ENCODE measurements at regions not wholly inside any gene's neighbourhood (a gene's known extent, or its start where the extent isn't known, plus 50 kb on each side); places are given as distances from the start of the nearest gene placed in this dataset.
A peak's percentile ranks its signal among the peaks of the same experiment; 100 is the strongest.

DNA sequence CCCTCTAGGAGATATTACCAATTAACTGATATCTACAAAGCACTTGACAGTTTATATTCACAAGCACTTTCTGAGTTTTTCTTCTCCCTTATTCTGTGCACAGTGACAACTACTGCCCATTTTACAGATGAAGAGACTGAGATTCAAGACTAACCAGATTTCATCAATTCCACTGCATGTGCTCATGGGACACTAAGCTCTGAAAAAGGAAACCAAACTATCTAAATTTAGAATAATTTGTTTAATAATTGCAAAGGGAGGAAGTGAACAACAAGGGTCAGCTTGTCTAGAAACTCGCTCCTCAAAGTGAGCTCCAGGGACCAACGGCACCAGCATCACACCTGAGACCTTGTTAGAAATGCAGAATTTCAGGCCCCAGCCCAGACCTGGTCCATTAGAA, 50.8 kb upstream of the MYLIP start:
- no peak for DNase-seq
- TF ChIP-seq GATA1 (IDR thresholded peaks at IDR 0.05; ENCODE audit: low read depth, low read length) (no peak), POLR2A (IDR thresholded peaks at IDR 0.05; ENCODE audit: low read length) (no peak)

DNA sequence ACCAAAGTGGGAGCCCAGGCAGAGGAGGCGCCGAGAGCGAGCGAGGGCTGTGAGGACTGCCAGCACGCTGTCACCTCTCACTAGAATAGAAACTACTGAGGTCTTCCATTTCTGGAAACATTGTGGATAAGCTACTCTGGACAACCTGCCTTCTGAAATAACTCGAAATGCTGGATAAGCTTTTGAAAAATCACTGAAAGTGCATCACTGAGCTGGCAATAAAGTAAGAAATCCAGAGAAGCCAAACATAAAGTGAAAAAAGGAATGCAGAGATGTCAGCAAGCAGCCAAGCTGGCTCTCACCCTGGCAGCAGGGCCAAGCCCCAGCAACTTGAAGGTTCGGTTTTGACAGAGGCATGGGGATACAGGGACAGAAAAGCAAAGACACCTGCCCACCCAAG, 59.2 kb upstream of the MYLIP start:
- TF ChIP-seq POLR2A (IDR thresholded peaks at IDR 0.05; ENCODE audit: low read length) (no peak), GATA1 (IDR thresholded peaks at IDR 0.05; ENCODE audit: low read depth, low read length) (no peak)
- DNase-seq, result no peak

DNA sequence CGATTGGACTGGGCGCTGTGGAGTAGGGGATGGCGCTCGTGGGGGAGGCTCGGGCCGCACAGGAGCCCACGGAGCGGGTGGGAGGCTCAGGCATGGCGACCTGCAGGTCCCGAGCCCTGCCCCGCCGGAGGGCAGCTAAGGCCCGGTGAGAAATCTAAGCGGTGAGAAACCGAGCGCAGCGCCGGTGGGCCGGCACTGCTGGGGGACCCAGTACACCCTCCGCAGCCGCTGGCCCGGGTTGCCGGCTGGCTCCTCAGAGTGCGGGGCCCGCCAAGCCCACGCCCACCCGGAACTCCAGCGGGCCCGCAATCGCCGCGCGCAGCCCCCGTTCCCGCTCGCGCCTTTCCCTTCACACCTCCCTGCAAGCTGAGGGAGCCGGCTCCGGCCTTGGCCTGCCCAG, 59.7 kb upstream of the MYLIP start:
- TF ChIP-seq POLR2A (IDR thresholded peaks at IDR 0.05; ENCODE audit: low read length) (no peak), GATA1 (IDR thresholded peaks at IDR 0.05; ENCODE audit: low read depth, low read length) (no peak)
- no peak for DNase-seq

DNA sequence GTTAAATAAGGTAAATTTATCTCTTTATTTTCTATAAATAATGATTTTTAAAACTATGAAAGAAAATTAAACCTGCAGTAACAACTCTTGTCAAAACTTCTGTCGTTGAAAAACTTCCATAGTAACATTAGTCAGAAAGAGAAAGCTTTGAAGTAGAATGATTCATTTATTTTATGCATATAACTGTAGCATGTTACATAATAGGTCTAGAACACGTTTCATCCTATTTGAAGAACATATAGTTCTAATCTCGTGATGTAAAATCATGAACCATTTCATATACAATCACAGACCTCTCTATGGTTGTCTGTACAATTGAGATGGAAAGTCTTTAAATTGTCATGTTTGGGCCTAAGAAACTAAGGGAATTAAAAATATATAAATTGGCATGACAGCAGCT, 61.3 kb upstream of the MYLIP start:
- no peak for TF ChIP-seq GATA1 (IDR thresholded peaks at IDR 0.05; ENCODE audit: low read depth, low read length)

DNA sequence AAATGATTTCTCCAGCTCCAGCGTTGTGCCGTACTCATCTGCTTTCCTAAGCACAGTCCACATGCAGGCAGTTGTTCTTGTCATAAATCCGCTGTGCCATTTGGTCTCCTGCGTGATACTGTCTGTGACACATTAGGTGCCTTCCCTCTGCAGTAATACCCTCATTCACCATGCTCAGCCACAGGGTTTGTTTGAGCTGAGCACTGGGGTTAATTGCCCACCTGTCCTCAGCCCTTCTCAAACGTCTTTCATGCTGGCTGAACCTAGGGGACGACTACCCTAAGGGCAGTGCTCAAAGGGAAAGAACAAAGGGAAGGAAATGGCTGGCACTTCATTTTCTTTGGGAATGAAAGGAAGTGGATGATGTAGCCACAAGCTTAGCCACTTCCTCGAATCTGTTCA, 64.2 kb upstream of the MYLIP start:
- TF ChIP-seq GATA1 (IDR thresholded peaks at IDR 0.05; ENCODE audit: low read depth, low read length), result no peak
- TF ChIP-seq POLR2A (IDR thresholded peaks at IDR 0.05; ENCODE audit: low read length), result no peak
- no peak for DNase-seq

More for the DNA sequence above, 61.3 kb upstream of the MYLIP start:
- DNase-seq, result no peak

DNA sequence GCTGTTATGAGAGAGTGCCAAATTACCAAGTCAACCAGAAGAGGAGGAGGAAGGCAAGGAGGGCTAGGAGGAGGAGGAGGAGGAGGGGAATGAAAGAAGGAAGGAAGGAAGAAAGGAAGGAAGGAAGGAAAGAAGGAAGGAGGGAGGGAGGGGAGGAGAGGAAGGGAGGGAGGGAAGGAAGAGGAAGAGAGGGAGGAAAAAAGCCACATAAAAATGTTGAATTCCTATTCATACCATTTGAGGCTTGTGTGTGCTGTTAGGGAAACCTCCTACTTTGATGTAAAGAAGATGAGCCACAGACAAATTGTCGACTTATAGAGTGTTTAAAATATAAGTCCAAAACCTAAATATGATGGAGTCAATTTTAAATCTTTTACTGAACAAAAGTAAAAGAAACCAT, 65.3 kb upstream of the MYLIP start:
- no peak for DNase-seq
- no peak for TF ChIP-seq POLR2A (IDR thresholded peaks at IDR 0.05; ENCODE audit: low read length)
- no peak for TF ChIP-seq GATA1 (IDR thresholded peaks at IDR 0.05; ENCODE audit: low read depth, low read length)

DNA sequence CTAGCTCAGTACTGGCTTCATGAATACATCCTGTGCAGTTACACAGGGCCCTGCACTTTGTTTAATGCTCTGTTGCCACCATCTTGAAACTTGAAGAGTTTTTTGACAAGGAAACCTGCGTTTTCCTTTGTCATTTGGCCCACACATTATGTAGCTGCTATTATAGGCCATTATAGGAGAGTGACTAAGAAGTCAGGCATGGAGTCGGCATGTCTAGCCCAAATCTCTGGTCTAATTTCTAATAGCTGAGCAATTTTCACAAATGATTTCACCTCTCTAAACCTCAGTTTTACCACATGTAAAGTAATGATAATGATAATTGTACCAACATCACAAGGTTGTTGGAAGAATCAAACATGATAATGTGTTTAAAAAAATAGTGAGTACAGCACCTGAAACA, 67.1 kb upstream of the MYLIP start:
- TF ChIP-seq POLR2A (IDR thresholded peaks at IDR 0.05; ENCODE audit: low read length) (no peak), GATA1 (IDR thresholded peaks at IDR 0.05; ENCODE audit: low read depth, low read length) (no peak)
- DNase-seq, result no peak

DNA sequence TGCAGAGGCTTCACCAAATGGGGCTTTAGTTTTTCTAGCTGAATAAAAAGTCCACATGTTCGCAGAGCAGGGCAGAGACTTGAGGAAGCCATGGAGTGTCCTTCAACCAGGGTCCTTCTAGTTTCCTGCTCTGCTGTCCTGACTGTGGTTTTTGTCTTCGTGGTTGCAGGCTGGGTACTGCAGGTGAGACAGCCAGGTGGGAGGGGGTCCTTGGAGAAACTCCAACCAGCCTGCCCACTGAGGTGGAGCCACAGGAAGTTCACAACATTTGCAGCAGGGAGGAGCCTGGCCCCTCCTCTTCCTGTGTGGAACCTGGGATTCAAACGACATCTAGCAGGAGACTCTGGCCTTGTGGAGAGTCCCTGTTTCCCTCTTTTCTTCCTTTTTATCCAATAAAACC, 68.8 kb upstream of the MYLIP start:
- DNase-seq, result no peak
- TF ChIP-seq POLR2A (IDR thresholded peaks at IDR 0.05; ENCODE audit: low read length) (no peak), GATA1 (IDR thresholded peaks at IDR 0.05; ENCODE audit: low read depth, low read length) (no peak)

DNA sequence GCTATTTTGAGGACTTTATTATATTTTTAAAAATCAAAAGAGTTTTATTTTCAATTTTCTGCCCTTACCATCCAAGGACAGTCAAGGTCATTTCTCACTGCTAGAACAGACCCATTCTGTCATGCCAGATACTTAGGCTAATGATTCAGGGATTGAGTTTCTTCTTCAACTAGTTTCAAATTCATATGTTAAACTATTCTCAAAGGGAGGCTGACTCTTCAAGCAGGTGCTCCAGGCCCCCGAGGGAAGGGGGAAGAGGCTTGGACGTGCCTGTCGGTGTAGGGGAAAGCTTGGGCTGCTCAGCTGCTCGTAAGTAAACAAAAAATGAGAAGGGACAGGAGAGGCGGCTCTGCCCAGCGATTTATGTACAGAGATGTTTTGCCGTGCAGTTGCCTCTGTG, 69.4 kb upstream of the MYLIP start:
- no peak for TF ChIP-seq GATA1 (IDR thresholded peaks at IDR 0.05; ENCODE audit: low read depth, low read length)
- no peak for TF ChIP-seq POLR2A (IDR thresholded peaks at IDR 0.05; ENCODE audit: low read length)
- no peak for DNase-seq

DNA sequence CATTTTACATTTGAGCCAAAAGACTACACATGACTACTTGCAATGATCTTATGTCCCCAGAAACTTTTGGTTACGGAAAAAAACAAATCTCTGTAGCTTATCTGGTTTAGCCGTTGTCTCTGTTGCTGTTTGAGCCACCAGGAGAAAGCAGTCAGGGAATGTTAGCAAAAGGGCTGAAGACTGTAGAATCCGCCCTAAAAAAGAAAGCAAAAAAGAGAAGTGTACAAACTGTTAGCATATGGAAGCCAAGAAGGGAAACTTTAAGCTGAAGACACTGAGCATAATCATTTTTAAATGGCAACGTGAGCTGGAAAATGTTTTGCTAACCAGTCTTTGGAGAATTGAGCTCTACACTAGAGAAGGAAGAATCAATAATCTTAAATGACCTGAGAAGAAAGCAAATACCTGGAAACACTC, 69.9 kb upstream of the MYLIP start:
- TF ChIP-seq GATA1 (IDR thresholded peaks at IDR 0.05; ENCODE audit: low read depth, low read length), result no peak
- TF ChIP-seq POLR2A (IDR thresholded peaks at IDR 0.05; ENCODE audit: low read length), result no peak
- DNase-seq, result no peak

DNA sequence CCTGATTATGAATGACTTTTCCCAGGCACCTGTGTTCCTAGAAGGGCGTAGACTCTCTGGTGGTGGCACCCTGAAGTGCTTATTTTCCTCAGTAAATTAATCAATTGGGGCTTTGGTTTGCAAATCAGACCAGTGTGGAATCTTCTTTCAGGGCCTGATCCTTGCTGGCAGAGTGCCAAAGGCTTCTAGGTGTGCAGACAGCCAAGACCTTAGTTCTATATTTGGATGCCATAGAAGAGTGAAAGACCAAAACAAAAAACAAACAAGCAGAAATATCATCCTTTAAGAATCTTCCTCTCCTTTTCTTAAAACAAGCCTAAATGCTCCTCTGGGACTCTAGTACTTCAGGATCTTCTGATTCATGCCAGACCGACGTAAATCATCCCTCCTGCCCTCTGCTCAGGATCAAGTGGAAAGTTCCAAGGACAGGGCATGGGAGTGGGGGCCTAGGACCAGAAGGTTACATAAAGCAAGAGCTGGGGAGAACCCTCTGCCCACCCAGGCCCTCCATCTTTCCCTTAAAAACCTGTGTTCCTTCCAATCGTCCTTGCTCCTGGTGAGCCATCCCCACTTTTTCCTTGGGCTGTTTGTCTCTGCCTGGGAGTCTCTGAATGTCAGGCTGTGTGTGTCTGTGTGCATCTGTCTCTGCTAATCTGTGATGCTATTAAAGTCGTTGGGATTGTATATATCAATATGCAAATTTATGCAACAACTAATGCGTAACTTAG, 70.5 kb upstream of the MYLIP start:
- DNase-seq, result peak in 1 of 2 experiments; percentile 15
- TF ChIP-seq GATA1 (IDR thresholded peaks at IDR 0.05; ENCODE audit: low read depth, low read length), result no peak
- TF ChIP-seq POLR2A (IDR thresholded peaks at IDR 0.05; ENCODE audit: low read length), result no peak

DNA sequence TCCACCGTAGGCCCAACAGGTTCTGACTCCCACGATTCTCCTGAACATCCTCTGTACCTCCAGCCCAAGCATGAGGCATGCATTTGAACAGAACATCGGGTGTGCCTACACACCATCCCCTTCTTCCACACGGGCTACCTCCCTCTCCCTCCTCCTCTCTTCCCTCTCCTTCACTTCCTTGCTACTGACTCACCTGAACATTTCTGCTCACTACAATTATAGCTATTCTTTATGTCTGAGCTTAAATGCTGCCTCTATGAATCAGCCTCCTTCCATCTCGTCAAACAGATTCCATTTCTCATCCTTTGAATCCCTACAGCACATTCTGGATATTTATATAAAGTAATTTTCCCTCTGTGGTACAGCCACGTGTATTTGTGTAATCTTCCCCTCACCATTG, 71.4 kb upstream of the MYLIP start:
- no peak for DNase-seq
- TF ChIP-seq GATA1 (IDR thresholded peaks at IDR 0.05; ENCODE audit: low read depth, low read length) (no peak), POLR2A (IDR thresholded peaks at IDR 0.05; ENCODE audit: low read length) (no peak)

DNA sequence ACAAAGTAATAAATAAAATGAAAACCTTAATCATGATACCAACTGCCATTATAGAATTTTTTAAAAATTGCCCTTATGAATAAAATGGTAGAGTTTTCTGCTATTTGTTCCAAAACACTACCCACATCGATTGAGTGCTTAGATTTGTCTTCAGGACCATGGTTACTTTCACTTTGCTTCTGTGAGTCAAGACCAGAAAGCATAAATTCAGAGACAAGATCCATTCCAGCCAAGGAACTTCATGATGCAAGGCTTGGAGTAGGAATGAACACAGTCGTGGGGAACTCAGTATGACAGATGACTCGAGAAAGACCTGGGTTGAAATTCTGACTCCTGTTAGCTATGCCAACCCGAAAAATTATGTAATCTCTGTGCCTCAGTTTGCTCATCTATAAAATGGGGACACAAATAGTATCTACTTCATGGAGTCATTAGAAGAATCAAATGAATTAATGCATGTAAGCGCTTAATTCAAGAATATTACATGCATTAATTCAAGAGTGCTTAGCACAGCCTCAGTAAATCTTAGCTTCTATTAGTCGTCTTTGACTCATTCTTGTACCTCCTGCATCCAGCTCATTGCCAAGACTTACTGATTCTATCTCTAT, 72.5 kb upstream of the MYLIP start:
- DNase-seq, result no peak

DNA sequence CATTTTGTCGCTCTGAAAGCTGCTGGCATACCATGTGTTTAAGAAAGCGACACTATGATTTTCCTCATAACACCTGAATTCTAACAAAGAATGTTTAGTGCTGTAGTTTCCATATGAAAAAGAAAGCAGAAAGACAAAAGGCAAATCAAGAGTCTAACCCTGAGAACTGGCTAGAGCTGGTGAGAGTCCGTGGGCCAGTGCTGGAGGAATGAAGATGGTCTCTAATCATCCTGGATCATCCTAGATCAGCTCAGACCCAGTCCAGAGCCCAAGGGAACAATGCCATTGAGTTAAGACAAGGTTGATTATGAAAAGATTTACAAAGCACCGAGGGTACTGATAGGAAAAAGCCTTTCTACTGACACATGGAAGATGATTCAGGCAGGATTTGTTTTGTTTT, 73.0 kb upstream of the MYLIP start:
- TF ChIP-seq GATA1 (IDR thresholded peaks at IDR 0.05; ENCODE audit: low read depth, low read length) (no peak), POLR2A (IDR thresholded peaks at IDR 0.05; ENCODE audit: low read length) (no peak)
- no peak for DNase-seq

More for the DNA sequence above, 72.5 kb upstream of the MYLIP start:
- no peak for TF ChIP-seq POLR2A (IDR thresholded peaks at IDR 0.05; ENCODE audit: low read length)
- no peak for TF ChIP-seq GATA1 (IDR thresholded peaks at IDR 0.05; ENCODE audit: low read depth, low read length)

DNA sequence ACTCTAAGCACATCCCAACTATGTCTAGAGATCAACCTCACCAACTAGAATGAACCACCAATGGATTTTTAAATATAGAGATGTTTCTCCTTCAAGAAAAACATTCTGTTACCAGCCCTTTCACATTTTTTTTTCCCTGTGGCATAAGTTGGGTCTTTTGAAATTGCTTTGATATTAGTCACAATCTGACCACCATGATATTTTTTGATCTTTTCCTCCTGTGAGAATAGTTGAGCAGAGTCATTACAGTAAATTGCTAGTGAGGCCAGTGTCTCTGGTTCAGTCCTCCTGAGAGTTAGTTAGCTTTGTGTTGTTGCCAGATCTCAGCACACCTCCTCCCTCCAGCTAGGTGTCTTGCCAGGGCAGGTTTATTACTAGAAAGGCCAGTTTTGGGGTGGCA, 79.7 kb upstream of the MYLIP start:
- DNase-seq, result no peak
- TF ChIP-seq POLR2A (IDR thresholded peaks at IDR 0.05; ENCODE audit: low read length) (no peak), GATA1 (IDR thresholded peaks at IDR 0.05; ENCODE audit: low read depth, low read length) (no peak)
